Activated CD4-positive, alpha-beta T cell treated with anti-CD3 and anti-CD28 coated beads, Interleukin-2, amount 50 U/mL, for 16 hours (primary cell): ENCODE measurements at regions not wholly inside any gene's neighbourhood (a gene's known extent, or its start where the extent isn't known, plus 50 kb on each side); places are given as distances from the start of the nearest gene placed in this dataset.
A peak's percentile ranks its signal among the peaks of the same experiment; 100 is the strongest.
"Not testable (repeated sequence)": the region's sequence is repeated elsewhere in the genome, so short reads cannot be mapped to it uniquely, and the experiment has no call there.

Source experiments
- DNase-seq: peaks from one replicate; pipeline ENCODE4 v3.0.0-alpha.2; 2020

GRCh38 chr6:137933696-137934095, 66.6 kb downstream of the TNFAIP3 start:
- DNase-seq: no peak

- no peak for DNase-seq
Observed at GRCh38 chr6:137936798-137937197, 69.7 kb downstream of the TNFAIP3 start.

- DNase-seq: no peak
Observed at GRCh38 chr6:137937834-137938233, 70.8 kb downstream of the TNFAIP3 start.

GRCh38 chr6:137938770-137939379, 71.8 kb downstream of the TNFAIP3 start:
- no peak for DNase-seq

GRCh38 chr6:137941995-137942394, 74.9 kb downstream of the TNFAIP3 start:
- DNase-seq: no peak

- DNase-seq: no peak
Observed at GRCh38 chr6:137942736-137943135, 75.7 kb downstream of the TNFAIP3 start.

- not testable (repeated sequence) for DNase-seq
Observed at GRCh38 chr6:137944381-137944780, 77.3 kb downstream of the TNFAIP3 start.

- DNase-seq: peak; percentile 58
Observed at GRCh38 chr6:137944793-137945498, 77.9 kb downstream of the TNFAIP3 start.

GRCh38 chr6:137949686-137950390, 82.8 kb downstream of the TNFAIP3 start:
- peak; percentile 22 for DNase-seq

GRCh38 chr6:137950581-137950980, 83.5 kb downstream of the TNFAIP3 start:
- no peak for DNase-seq

- DNase-seq: no peak
Observed at GRCh38 chr6:137951064-137951597, 84.1 kb downstream of the TNFAIP3 start.

GRCh38 chr6:137952247-137952646, 85.2 kb downstream of the TNFAIP3 start:
- DNase-seq: no peak

- DNase-seq: no peak
Observed at GRCh38 chr6:137953761-137954160, 86.7 kb downstream of the TNFAIP3 start.

GRCh38 chr6:137954253-137954652, 87.2 kb downstream of the TNFAIP3 start:
- DNase-seq: no peak

GRCh38 chr6:137956098-137956488, 89.0 kb downstream of the TNFAIP3 start:
- DNase-seq: no peak

GRCh38 chr6:137957471-137957870, 90.4 kb downstream of the TNFAIP3 start:
- DNase-seq: no peak

- DNase-seq: no peak
Observed at GRCh38 chr6:137958811-137959565, 91.9 kb downstream of the TNFAIP3 start.

GRCh38 chr6:137962725-137963124, 95.7 kb downstream of the TNFAIP3 start:
- no peak for DNase-seq

- DNase-seq: no peak
Observed at GRCh38 chr6:137964876-137965275, 97.8 kb downstream of the TNFAIP3 start.

- DNase-seq: peak; percentile 25
Observed at GRCh38 chr6:137967689-137968454, 100.8 kb downstream of the TNFAIP3 start.

- no peak for DNase-seq
Observed at GRCh38 chr6:137968455-137968804, 101.4 kb downstream of the TNFAIP3 start.

- peak; percentile 51 for DNase-seq
Observed at GRCh38 chr6:137968901-137969300, 101.8 kb downstream of the TNFAIP3 start.
